Right lobe of liver (tissue), 4 donors: ENCODE measurements at regions not wholly inside any gene's neighbourhood (a gene's known extent, or its start where the extent isn't known, plus 50 kb on each side); places are given as distances from the start of the nearest gene placed in this dataset.

Experiments used
- CTCF ChIP-seq, 4 donors: fragments of 200-600 bp in 3 of 4; fragments of 450-650 bp in 1 of 4; IDR thresholded peaks; one replicate each; pipeline versions ENCODE4 v1.5.1 to v1.8.0; 2016 to 2022; ENCODE audit warnings: antibody characterized with exemption in 4 of 4, mild to moderate bottlenecking in 2 of 4
- POLR2A ChIP-seq: fragments of 450-650 bp; IDR thresholded peaks from one replicate; pipeline ENCODE4 v1.6.1; 2017; ENCODE audit warnings: antibody characterized with exemption, mild to moderate bottlenecking
- donor health status: DM: no; HTN: no; CAD: no.
- donor health status: DM: no; HTN: no; CAD: no.
- donor health status: DM: no; HTN: yes; CAD: no.

GRCh38 chr1:105419030-105419429 is 1637.4 kb upstream of the PRMT6 start:
- TF ChIP-seq CTCF (IDR thresholded peaks at IDR 0.05) (no peak), POLR2A (no peak)
